Activated naive CD8-positive, alpha-beta T cell (primary cell): ENCODE measurements at regions not wholly inside any gene's neighbourhood (a gene's known extent, or its start where the extent isn't known, plus 50 kb on each side); places are given as distances from the start of the nearest gene placed in this dataset.
"Not testable (repeated sequence)": the region's sequence is repeated elsewhere in the genome, so short reads cannot be mapped to it uniquely, and the experiment has no call there.

Source experiments
- H3K27ac Mint-ChIP-seq: one replicate; pipeline ENCODE4 v1.8.0; 2021; ENCODE audit warnings: mixed read lengths
- H3K27me3 Mint-ChIP-seq: one replicate; pipeline ENCODE4 v1.8.0; 2021; ENCODE audit warnings: mixed read lengths
- H3K36me3 Mint-ChIP-seq: one replicate; pipeline ENCODE4 v1.8.0; 2021; ENCODE audit warnings: mixed read lengths
- H3K4me1 Mint-ChIP-seq: one replicate; pipeline ENCODE4 v1.8.0; 2021; ENCODE audit warnings: low read depth, mixed read lengths
- H3K4me3 Mint-ChIP-seq: one replicate; pipeline ENCODE4 v1.8.0; 2021; ENCODE audit warnings: mild to moderate bottlenecking, mixed read lengths
- H3K9me3 Mint-ChIP-seq: one replicate; pipeline ENCODE4 v1.8.0; 2021; ENCODE audit warnings: low read depth, mixed read lengths

- H3K4me1 Mint-ChIP-seq, result peaks cover 23% of the 10 kb centered on the region
- H3K27me3 Mint-ChIP-seq, result no peaks in the 10 kb centered on the region
- H3K9me3 Mint-ChIP-seq, result peaks cover 7% of the 10 kb centered on the region
- no peak overlapping the region for H3K27ac Mint-ChIP-seq
- H3K36me3 Mint-ChIP-seq, result peaks cover 8% of the 10 kb centered on the region
- no peak overlapping the region for H3K4me3 Mint-ChIP-seq
Measured at GRCh38 chr6:137545073-137545472, 50.9 kb upstream of the OLIG3 start.

GRCh38 chr6:137547186-137547585 is 53.0 kb upstream of the OLIG3 start:
- Mint-ChIP-seq H3K4me1 (peaks cover 20% of the 10 kb centered on the region), H3K4me3 (no peak overlapping the region), H3K27me3 (no peaks in the 10 kb centered on the region), H3K9me3 (peaks cover under 1% of the 10 kb centered on the region), H3K27ac (no peak overlapping the region), H3K36me3 (peaks cover 5% of the 10 kb centered on the region)

- Mint-ChIP-seq H3K27me3 (no peaks in the 10 kb centered on the region), H3K4me1 (peaks cover 16% of the 10 kb centered on the region), H3K27ac (no peak overlapping the region)
Measured at GRCh38 chr6:137547601-137548000, 53.4 kb upstream of the OLIG3 start.

GRCh38 chr6:137549106-137549505 is 54.9 kb upstream of the OLIG3 start:
- no peak overlapping the region for H3K27ac Mint-ChIP-seq
- H3K4me1 Mint-ChIP-seq, result peaks cover 3% of the 10 kb centered on the region
- no peak overlapping the region for H3K4me3 Mint-ChIP-seq
- peaks cover 4% of the 10 kb centered on the region for H3K36me3 Mint-ChIP-seq
- H3K9me3 Mint-ChIP-seq, result no peaks in the 10 kb centered on the region
- H3K27me3 Mint-ChIP-seq, result no peaks in the 10 kb centered on the region

More at GRCh38 chr6:137547601-137548000, 53.4 kb upstream of the OLIG3 start:
- no peaks in the 10 kb centered on the region for H3K9me3 Mint-ChIP-seq
- no peak overlapping the region for H3K4me3 Mint-ChIP-seq
- peaks cover 4% of the 10 kb centered on the region for H3K36me3 Mint-ChIP-seq

GRCh38 chr6:137550535-137550934 is 56.3 kb upstream of the OLIG3 start:
- Mint-ChIP-seq H3K27ac (no peak overlapping the region), H3K4me3 (no peak overlapping the region), H3K9me3 (peaks cover 4% of the 10 kb centered on the region), H3K27me3 (no peaks in the 10 kb centered on the region), H3K36me3 (peaks cover 7% of the 10 kb centered on the region), H3K4me1 (no peaks in the 10 kb centered on the region)

GRCh38 chr6:137552146-137552545 is 58.0 kb upstream of the OLIG3 start:
- Mint-ChIP-seq H3K4me3 (no peak overlapping the region), H3K4me1 (peaks cover 7% of the 10 kb centered on the region), H3K27ac (no peak overlapping the region), H3K27me3 (no peaks in the 10 kb centered on the region), H3K9me3 (peaks cover 8% of the 10 kb centered on the region), H3K36me3 (peaks cover 11% of the 10 kb centered on the region)

GRCh38 chr6:137552809-137553208 is 58.6 kb upstream of the OLIG3 start:
- H3K4me3 Mint-ChIP-seq, result no peak overlapping the region
- H3K9me3 Mint-ChIP-seq, result peaks cover 8% of the 10 kb centered on the region
- no peak overlapping the region for H3K27ac Mint-ChIP-seq
- peaks cover 11% of the 10 kb centered on the region for H3K36me3 Mint-ChIP-seq
- H3K4me1 Mint-ChIP-seq, result peaks cover 10% of the 10 kb centered on the region
- H3K27me3 Mint-ChIP-seq, result no peaks in the 10 kb centered on the region

- peak overlapping the region; percentile 62 for H3K4me3 Mint-ChIP-seq
- H3K27me3 Mint-ChIP-seq, result not testable (repeated sequence)
- H3K27ac Mint-ChIP-seq, result peak overlapping the region; percentile 79
- peaks cover 23% of the 10 kb centered on the region for H3K36me3 Mint-ChIP-seq
- H3K4me1 Mint-ChIP-seq, result peaks cover 53% of the 10 kb centered on the region
- H3K9me3 Mint-ChIP-seq, result peaks cover 16% of the 10 kb centered on the region
Measured at GRCh38 chr6:137559521-137560183, 65.5 kb upstream of the OLIG3 start.

GRCh38 chr6:137560184-137560563 is 66.0 kb upstream of the OLIG3 start:
- H3K4me3 Mint-ChIP-seq, result peak overlapping the region; percentile 62
- H3K4me1 Mint-ChIP-seq, result peaks cover 53% of the 10 kb centered on the region
- peaks cover 21% of the 10 kb centered on the region for H3K36me3 Mint-ChIP-seq
- H3K9me3 Mint-ChIP-seq, result peaks cover 14% of the 10 kb centered on the region
- H3K27ac Mint-ChIP-seq, result peak overlapping the region; percentile 79
- H3K27me3 Mint-ChIP-seq, result no peaks in the 10 kb centered on the region

- H3K27ac Mint-ChIP-seq, result no peak overlapping the region
- H3K27me3 Mint-ChIP-seq, result peaks cover 2% of the 10 kb centered on the region
- H3K4me3 Mint-ChIP-seq, result no peak overlapping the region
- peaks cover 2% of the 10 kb centered on the region for H3K36me3 Mint-ChIP-seq
- peaks cover 5% of the 10 kb centered on the region for H3K4me1 Mint-ChIP-seq
- no peaks in the 10 kb centered on the region for H3K9me3 Mint-ChIP-seq
Measured at GRCh38 chr6:137568067-137568466, 73.9 kb upstream of the OLIG3 start.

- peaks cover 3% of the 10 kb centered on the region for H3K27me3 Mint-ChIP-seq
- peaks cover 5% of the 10 kb centered on the region for H3K4me1 Mint-ChIP-seq
- H3K4me3 Mint-ChIP-seq, result no peak overlapping the region
- no peaks in the 10 kb centered on the region for H3K9me3 Mint-ChIP-seq
- no peaks in the 10 kb centered on the region for H3K36me3 Mint-ChIP-seq
- H3K27ac Mint-ChIP-seq, result no peak overlapping the region
Measured at GRCh38 chr6:137570393-137570792, 76.2 kb upstream of the OLIG3 start.

GRCh38 chr6:137571854-137572253 is 77.7 kb upstream of the OLIG3 start:
- Mint-ChIP-seq H3K4me1 (peaks cover 5% of the 10 kb centered on the region), H3K9me3 (no peaks in the 10 kb centered on the region), H3K27me3 (peaks cover 3% of the 10 kb centered on the region), H3K27ac (no peak overlapping the region), H3K4me3 (no peak overlapping the region), H3K36me3 (no peaks in the 10 kb centered on the region)

GRCh38 chr6:137573739-137574138 is 79.5 kb upstream of the OLIG3 start:
- Mint-ChIP-seq H3K27ac (no peak overlapping the region), H3K36me3 (no peaks in the 10 kb centered on the region), H3K4me1 (peaks cover 5% of the 10 kb centered on the region), H3K9me3 (no peaks in the 10 kb centered on the region), H3K27me3 (peaks cover 3% of the 10 kb centered on the region), H3K4me3 (no peak overlapping the region)

- Mint-ChIP-seq H3K9me3 (no peaks in the 10 kb centered on the region), H3K27ac (no peak overlapping the region), H3K27me3 (no peaks in the 10 kb centered on the region), H3K4me1 (no peaks in the 10 kb centered on the region), H3K36me3 (no peaks in the 10 kb centered on the region), H3K4me3 (no peak overlapping the region)
Measured at GRCh38 chr6:137579612-137580011, 85.4 kb upstream of the OLIG3 start.

- H3K9me3 Mint-ChIP-seq, result no peaks in the 10 kb centered on the region
- no peaks in the 10 kb centered on the region for H3K27me3 Mint-ChIP-seq
- no peak overlapping the region for H3K4me3 Mint-ChIP-seq
- no peak overlapping the region for H3K27ac Mint-ChIP-seq
- no peaks in the 10 kb centered on the region for H3K4me1 Mint-ChIP-seq
- H3K36me3 Mint-ChIP-seq, result peaks cover 3% of the 10 kb centered on the region
Measured at GRCh38 chr6:137581019-137581707, 87.0 kb upstream of the OLIG3 start.

- H3K4me3 Mint-ChIP-seq, H3K27me3 Mint-ChIP-seq, H3K36me3 Mint-ChIP-seq, H3K27ac Mint-ChIP-seq, H3K9me3 Mint-ChIP-seq, H3K4me1 Mint-ChIP-seq: not testable (repeated sequence)
Measured at GRCh38 chr6:137583519-137583918, 89.3 kb upstream of the OLIG3 start.
